Urinary bladder (tissue), 3 donors: ENCODE measurements at regions not wholly inside any gene's neighbourhood (a gene's known extent, or its start where the extent isn't known, plus 50 kb on each side); places are given as distances from the start of the nearest gene placed in this dataset.
"Not testable (repeated sequence)": the region's sequence is repeated elsewhere in the genome, so short reads cannot be mapped to it uniquely, and the experiment has no call there.

ENCODE experiments used
- DNase-seq: peaks from one replicate; pipeline ENCODE4 v3.0.0-alpha.2; 2015; ENCODE audit errors: extremely low spot score
- H3K27ac ChIP-seq: one replicate; pipeline ENCODE4 v1.5.1; 2013; ENCODE audit warnings: low read depth, mild to moderate bottlenecking, moderate library complexity
- H3K36me3 ChIP-seq: one replicate; pipeline ENCODE4 v1.6.1; 2013; ENCODE audit warnings: mild to moderate bottlenecking, moderate library complexity; ENCODE audit not compliant: insufficient read depth
- H3K4me1 ChIP-seq: one replicate; pipeline ENCODE4 v1.6.1; 2013; ENCODE audit warnings: mild to moderate bottlenecking, moderate library complexity; ENCODE audit not compliant: insufficient read depth
- H3K4me3 ChIP-seq: one replicate; pipeline ENCODE4 v1.5.1; 2013; ENCODE audit warnings: low read depth, low read length
- WGBS: extraction: QIAGEN DNeasy Blood & Tissue Kit; methylation state at CpG from one replicate; pipeline ENCODE4 v1.1.7; 2013; 5-methylcytosine and 5-hydroxymethylcytosine counted together
- donor health status: healthy with polysubstance abuse.
- donor health status: healthy.

DNA sequence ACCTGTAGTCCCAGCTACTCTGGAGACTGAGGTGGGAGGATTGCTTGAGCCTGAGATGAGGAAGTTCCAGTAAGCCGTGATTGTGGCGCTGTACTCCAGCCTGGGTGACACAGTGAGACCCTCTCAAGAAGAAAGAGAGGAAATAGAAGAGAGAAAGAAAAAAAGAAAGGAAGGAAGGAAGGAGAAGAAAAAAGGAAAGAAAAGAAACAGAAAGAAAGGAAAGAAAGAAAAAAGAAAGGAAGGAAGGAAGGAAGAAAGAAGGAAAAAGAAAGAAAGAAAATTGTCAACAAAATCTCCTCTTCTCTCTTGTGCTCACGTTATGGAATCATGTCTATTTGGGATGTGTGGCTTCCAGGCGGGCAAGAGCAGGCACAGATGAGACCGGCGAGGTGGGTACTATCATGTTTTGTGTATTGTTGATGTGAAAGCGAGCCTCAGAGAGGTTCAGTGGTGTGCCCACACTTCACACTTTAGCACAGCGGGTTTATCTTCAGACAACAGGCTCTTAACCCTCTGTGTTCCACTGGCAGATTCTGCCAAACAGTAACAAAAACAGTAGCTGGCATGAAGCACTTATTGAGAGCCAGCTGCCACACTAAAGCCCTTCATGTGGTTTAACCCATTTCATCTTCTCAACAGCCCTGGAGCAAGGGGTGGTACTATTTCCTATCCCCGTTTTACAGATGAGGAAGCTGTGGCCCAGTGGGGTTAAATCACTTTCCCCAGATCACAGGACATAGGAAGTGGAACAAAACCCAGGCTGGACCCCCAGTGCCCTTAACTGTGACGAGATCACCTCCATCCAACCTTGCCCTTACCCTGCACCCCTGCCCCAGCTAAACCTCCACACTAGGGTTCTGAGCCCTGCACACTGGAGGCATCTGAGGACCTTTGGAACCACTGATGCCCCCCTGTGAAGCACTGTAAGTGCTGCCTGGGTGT, 94.7 kb upstream of the TARDBP start:
- H3K36me3 ChIP-seq, result no peaks in the 10 kb centered on the region
- 61% methylated on average over 10 of the region's 10 CpGs for WGBS
- H3K27ac ChIP-seq, result no peak overlapping the region
- no peaks in the 10 kb centered on the region for H3K4me1 ChIP-seq
- no peak for DNase-seq
- H3K4me3 ChIP-seq, result no peak overlapping the region

GRCh38 chr1:10918531-10918930, 93.9 kb upstream of the TARDBP start:
- no peaks in the 10 kb centered on the region for H3K4me1 ChIP-seq
- no peaks in the 10 kb centered on the region for H3K36me3 ChIP-seq
- H3K27ac ChIP-seq, result no peak overlapping the region
- 52% methylated on average over 5 of the region's 5 CpGs for WGBS
- no peak overlapping the region for H3K4me3 ChIP-seq
- DNase-seq, result no peak

- no peaks in the 10 kb centered on the region for H3K36me3 ChIP-seq
- 70% methylated on average over 9 of the region's 9 CpGs for WGBS
- H3K27ac ChIP-seq, result no peak overlapping the region
- no peak for DNase-seq
- H3K4me3 ChIP-seq, result no peak overlapping the region
- H3K4me1 ChIP-seq, result no peaks in the 10 kb centered on the region
Measured at GRCh38 chr1:10920063-10920626, 92.3 kb upstream of the TARDBP start.

DNA sequence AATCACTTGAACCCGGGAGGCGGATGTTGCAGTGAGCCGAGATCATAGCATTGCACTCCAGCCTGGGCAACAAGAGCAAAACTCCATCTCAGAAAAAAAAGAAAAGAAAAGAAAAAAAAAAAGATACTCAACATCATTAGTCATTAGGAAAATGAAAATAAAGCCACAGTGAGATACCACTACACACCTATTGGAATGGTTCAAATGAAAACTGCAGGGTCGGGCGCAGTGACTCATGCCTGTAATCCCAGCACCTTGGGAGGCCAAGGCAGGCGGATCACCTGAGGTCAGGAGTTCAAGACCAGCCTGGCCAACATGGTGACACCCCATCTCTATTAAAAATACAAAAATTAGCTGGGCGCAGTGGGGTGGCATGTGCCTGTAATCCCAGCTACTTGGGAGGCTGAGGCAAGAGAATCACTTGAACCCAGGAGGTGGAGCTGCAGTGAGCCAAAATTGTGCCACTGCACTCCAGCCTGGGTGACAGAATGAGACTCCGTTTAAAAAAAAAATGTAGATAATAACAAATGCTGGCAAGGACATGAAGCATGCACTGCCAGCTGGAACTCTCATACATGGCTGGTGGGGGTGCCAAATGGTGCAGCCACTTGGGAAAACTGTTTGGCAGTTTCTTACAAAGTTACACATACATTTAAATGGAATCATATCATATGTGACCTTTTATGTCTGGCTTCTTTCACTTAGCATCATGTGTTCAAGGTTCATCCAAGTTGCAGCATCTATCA, 90.0 kb upstream of the TARDBP start:
- not testable (repeated sequence) for H3K4me3 ChIP-seq, DNase-seq, H3K27ac ChIP-seq, H3K36me3 ChIP-seq, H3K4me1 ChIP-seq
- 87% methylated on average over 8 of the region's 8 CpGs for WGBS

DNA sequence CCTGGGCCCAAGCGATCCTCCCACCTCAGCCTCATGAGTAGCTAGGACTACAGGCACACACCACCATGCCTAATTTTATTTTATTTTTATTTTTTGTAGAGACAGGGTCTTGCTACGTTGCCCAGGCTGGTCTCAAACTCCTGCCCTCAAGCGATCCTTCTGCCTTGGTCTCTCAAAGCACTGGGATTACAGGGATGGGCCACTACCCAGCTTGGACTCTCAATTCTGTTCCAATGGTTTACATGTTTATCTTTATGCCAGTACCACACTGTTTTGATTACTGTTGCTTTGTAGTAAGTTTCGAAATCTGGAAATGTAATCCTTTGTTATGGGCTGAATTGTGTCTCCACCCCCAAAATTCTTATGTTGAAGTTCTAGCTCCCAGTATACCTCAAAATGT, 88.4 kb upstream of the TARDBP start:
- Histone ChIP-seq H3K4me3 (no peak overlapping the region), H3K27ac (no peak overlapping the region), H3K4me1 (no peaks in the 10 kb centered on the region), H3K36me3 (no peaks in the 10 kb centered on the region)
- 96% methylated on average over 4 of the region's 4 CpGs for WGBS
- no peak for DNase-seq

DNA sequence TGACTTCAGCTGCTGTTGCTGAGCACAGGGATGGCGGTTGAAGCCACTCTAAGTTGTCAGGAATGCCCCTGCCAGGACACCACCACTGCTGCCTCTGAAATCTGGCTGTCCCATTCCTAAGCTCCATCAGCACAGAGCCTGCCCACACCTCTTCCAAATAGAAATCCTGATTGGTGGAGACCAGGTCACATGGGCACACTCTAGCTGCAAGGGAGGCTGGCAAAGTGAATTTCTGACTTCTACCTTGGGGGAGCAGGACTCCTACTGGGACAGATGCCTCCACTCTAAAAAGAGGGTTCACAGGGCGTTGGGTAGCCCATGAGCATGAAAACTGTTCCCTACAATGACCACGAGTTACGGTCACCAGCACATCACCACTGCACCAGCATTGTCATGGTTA, 83.8 kb upstream of the TARDBP start:
- no peak overlapping the region for H3K27ac ChIP-seq
- 79% methylated on average over 4 of the region's 4 CpGs for WGBS

DNA sequence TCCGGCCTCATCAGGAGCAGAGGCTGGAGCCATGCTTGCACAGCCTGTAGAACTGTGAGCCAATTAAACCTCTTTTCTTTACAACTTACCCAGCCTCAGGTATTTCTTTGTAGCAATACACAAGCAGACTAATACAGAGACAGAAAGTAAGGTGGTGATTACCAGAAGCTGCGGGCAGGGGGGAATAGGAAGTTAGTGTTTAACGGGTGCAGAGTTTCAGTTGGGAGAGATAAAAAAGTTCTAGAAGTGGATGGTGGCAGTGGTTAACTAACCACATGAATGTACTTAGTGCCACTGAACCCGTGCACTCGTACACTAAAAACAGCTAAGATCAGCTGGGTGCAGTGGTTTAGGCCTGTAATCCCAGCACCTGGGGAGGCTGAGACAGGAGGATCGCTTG, 80.4 kb upstream of the TARDBP start:
- WGBS, result 82% methylated on average over 6 of the region's 6 CpGs
- Histone ChIP-seq H3K36me3 (no peaks in the 10 kb centered on the region), H3K27ac (no peak overlapping the region), H3K4me1 (no peaks in the 10 kb centered on the region), H3K4me3 (no peak overlapping the region)
- DNase-seq, result no peak

More for the DNA sequence above, 83.8 kb upstream of the TARDBP start:
- DNase-seq, result no peak
- Histone ChIP-seq H3K36me3 (no peaks in the 10 kb centered on the region), H3K4me1 (no peaks in the 10 kb centered on the region), H3K4me3 (no peak overlapping the region)

GRCh38 chr1:10934150-10934818, 78.2 kb upstream of the TARDBP start:
- no peak for DNase-seq
- no peaks in the 10 kb centered on the region for H3K36me3 ChIP-seq
- no peak overlapping the region for H3K4me3 ChIP-seq
- 70% methylated on average over 12 of the region's 12 CpGs for WGBS
- H3K27ac ChIP-seq, result no peak overlapping the region
- no peaks in the 10 kb centered on the region for H3K4me1 ChIP-seq

GRCh38 chr1:10935246-10935645, 77.2 kb upstream of the TARDBP start:
- H3K4me3 ChIP-seq, result no peak overlapping the region

DNA sequence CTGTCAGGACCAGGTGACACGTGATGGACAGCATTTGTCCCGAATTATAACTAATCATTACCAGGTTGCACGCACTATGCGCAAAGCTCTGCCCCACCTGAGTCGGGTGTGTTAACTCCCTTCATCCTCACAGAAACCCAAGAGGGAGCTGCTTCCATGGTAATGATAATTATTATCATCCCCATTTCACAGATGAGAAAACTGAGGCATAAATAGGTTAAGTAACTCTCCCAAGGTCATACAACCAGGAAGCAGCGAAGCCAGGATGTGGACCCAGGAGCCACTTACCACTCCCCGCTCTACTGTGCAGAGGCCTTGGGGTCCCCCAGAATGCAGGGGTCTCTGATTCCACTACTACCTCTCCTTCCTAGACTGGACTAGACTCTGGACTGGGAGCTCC, 76.7 kb upstream of the TARDBP start:
- Histone ChIP-seq H3K36me3 (no peaks in the 10 kb centered on the region), H3K4me1 (no peaks in the 10 kb centered on the region), H3K27ac (no peak overlapping the region), H3K4me3 (no peak overlapping the region)
- no peak for DNase-seq
- whole genome bisulfite sequencing, result 85% methylated on average over 7 of the region's 7 CpGs

More at GRCh38 chr1:10935246-10935645, 77.2 kb upstream of the TARDBP start:
- Histone ChIP-seq H3K27ac (no peak overlapping the region), H3K36me3 (no peaks in the 10 kb centered on the region), H3K4me1 (no peaks in the 10 kb centered on the region)
- no peak for DNase-seq
- WGBS, result 68% methylated on average over 8 of the region's 8 CpGs

DNA sequence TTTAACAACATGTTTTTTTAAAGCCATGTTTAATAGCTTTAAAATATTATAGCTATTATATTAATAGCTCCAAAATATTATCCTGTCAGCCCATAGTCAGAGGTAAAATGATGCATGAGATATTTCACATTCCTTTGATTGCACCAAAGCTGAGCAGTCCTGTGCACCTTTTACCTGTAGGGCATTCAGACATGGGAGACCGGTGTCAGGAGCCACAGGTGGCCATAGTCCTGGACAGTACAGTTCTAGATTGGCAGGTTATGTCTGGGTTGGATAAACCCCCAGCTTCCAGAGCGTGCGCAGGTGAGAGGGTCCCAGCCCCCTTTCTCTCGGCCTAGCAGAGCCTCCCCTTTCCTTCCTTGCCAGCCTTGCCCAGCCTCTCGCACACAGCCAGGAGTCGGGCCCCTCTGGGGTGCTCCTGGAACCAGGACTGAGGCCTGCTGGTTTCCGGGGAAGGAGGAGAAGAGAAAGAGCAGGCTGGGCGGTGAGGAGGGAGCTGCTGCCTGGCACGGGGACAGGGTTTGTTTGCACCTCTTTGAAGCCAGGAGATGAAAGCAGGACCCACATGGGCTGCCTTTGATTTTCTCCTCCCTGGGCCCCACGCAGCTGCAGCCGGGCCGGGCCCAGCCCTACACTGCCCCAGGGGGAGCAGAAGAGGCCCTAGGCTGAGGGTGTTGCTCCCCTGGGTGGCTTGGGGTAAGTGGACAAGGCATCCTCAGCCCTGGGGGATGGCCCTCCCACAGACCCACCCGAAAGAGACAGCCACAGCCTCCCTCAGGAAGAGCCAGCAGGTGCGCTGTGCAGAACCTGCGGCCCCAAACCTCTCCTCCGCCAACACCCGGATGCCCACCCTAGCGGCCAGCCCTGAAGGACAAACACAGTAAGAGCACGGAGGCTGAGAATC, 75.2 kb upstream of the TARDBP start:
- whole genome bisulfite sequencing, result 71% methylated on average over 19 of the region's 19 CpGs
- no peak overlapping the region for H3K27ac ChIP-seq
- H3K36me3 ChIP-seq, result no peaks in the 10 kb centered on the region
- no peak for DNase-seq
- H3K4me3 ChIP-seq, result no peak overlapping the region
- no peaks in the 10 kb centered on the region for H3K4me1 ChIP-seq

GRCh38 chr1:10938741-10939417, 73.6 kb upstream of the TARDBP start:
- Histone ChIP-seq H3K4me1 (no peaks in the 10 kb centered on the region), H3K4me3 (no peak overlapping the region), H3K36me3 (no peaks in the 10 kb centered on the region), H3K27ac (no peak overlapping the region)
- DNase-seq, result no peak
- WGBS, result 94% methylated on average over 17 of the region's 17 CpGs
